Hematopoietic multipotent progenitor cell treated with erythropoietin and hydrocortisone succinate and interleukin-3 and kit ligand, for 15 days (in vitro differentiated cells): ENCODE measurements at regions not wholly inside any gene's neighbourhood (a gene's known extent, or its start where the extent isn't known, plus 50 kb on each side); places are given as distances from the start of the nearest gene placed in this dataset.

Experiments
- DNase-seq: peaks from one replicate; pipeline ENCODE4 v3.0.0-alpha.2; 2015; ENCODE audit warnings: low spot score

GRCh38 chr10:78860260-78860914 lies 208.4 kb upstream of the ZMIZ1 start:
- DNase-seq: no peak

- no peak for DNase-seq
Measured at GRCh38 chr10:78861529-78862327, 207.0 kb upstream of the ZMIZ1 start.

- DNase-seq: no peak
Measured at GRCh38 chr10:78862328-78862640, 206.5 kb upstream of the ZMIZ1 start.

- DNase-seq: no peak
Measured at GRCh38 chr10:78863140-78863905, 205.4 kb upstream of the ZMIZ1 start.

GRCh38 chr10:78863906-78864239 lies 204.9 kb upstream of the ZMIZ1 start:
- no peak for DNase-seq

- no peak for DNase-seq
Measured at GRCh38 chr10:78864761-78865537, 203.8 kb upstream of the ZMIZ1 start.

GRCh38 chr10:78865538-78865875 lies 203.3 kb upstream of the ZMIZ1 start:
- no peak for DNase-seq

GRCh38 chr10:78865931-78866717 lies 202.6 kb upstream of the ZMIZ1 start:
- no peak for DNase-seq

- no peak for DNase-seq
Measured at GRCh38 chr10:78866731-78867554, 201.8 kb upstream of the ZMIZ1 start.

GRCh38 chr10:78867555-78867939 lies 201.2 kb upstream of the ZMIZ1 start:
- no peak for DNase-seq

GRCh38 chr10:78868048-78868447 lies 200.7 kb upstream of the ZMIZ1 start:
- no peak for DNase-seq

- no peak for DNase-seq
Measured at GRCh38 chr10:78868456-78868855, 200.3 kb upstream of the ZMIZ1 start.

- no peak for DNase-seq
Measured at GRCh38 chr10:78868861-78869260, 199.9 kb upstream of the ZMIZ1 start.

GRCh38 chr10:78869508-78870454 lies 199.0 kb upstream of the ZMIZ1 start:
- DNase-seq: no peak

- no peak for DNase-seq
Measured at GRCh38 chr10:78870458-78870857, 198.3 kb upstream of the ZMIZ1 start.

GRCh38 chr10:78871796-78872195 lies 197.0 kb upstream of the ZMIZ1 start:
- DNase-seq: no peak

- no peak for DNase-seq
Measured at GRCh38 chr10:78873413-78873812, 195.4 kb upstream of the ZMIZ1 start.

- DNase-seq: no peak
Measured at GRCh38 chr10:78875331-78875877, 193.4 kb upstream of the ZMIZ1 start.

GRCh38 chr10:78875932-78876331 lies 192.8 kb upstream of the ZMIZ1 start:
- no peak for DNase-seq
